ENCODE measurements at regions not wholly inside any gene's neighbourhood (a gene's known extent, or its start where the extent isn't known, plus 50 kb on each side); places are given as distances from the start of the nearest gene placed in this dataset.
"Not testable (repeated sequence)": the region's sequence is repeated elsewhere in the genome, so short reads cannot be mapped to it uniquely, and the experiment has no call there.

- DNase-seq; H3K27me3 ChIP-seq (ENCODE audit: insufficient read depth, low read depth, severe bottlenecking); H3K9me3 ChIP-seq (ENCODE audit: severe bottlenecking): not testable (repeated sequence)
Observed at GRCh38 chr3:125775606-125776294, 180.5 kb upstream of the OSBPL11 start.

GRCh38 chr3:125779276-125779675 is 184.0 kb upstream of the OSBPL11 start:
- not testable (repeated sequence) for H3K27ac ChIP-seq; H3K27me3 ChIP-seq (ENCODE audit: insufficient read depth, low read depth, severe bottlenecking); DNase-seq

More at GRCh38 chr3:125775606-125776294, 180.5 kb upstream of the OSBPL11 start:
- not testable (repeated sequence) for H3K36me3 ChIP-seq; H3K27ac ChIP-seq; H3K4me3 ChIP-seq (ENCODE audit: low read depth, low read length)

GRCh38 chr3:125779918-125780317 is 184.6 kb upstream of the OSBPL11 start:
- H3K36me3 ChIP-seq; H3K4me3 ChIP-seq (ENCODE audit: low read depth, low read length); H3K9me3 ChIP-seq (ENCODE audit: severe bottlenecking); H3K27me3 ChIP-seq (ENCODE audit: insufficient read depth, low read depth, severe bottlenecking); H3K27ac ChIP-seq; DNase-seq: not testable (repeated sequence)

More at GRCh38 chr3:125779276-125779675, 184.0 kb upstream of the OSBPL11 start:
- not testable (repeated sequence) for H3K4me3 ChIP-seq (ENCODE audit: low read depth, low read length); H3K9me3 ChIP-seq (ENCODE audit: severe bottlenecking); H3K36me3 ChIP-seq

- not testable (repeated sequence) for H3K36me3 ChIP-seq; H3K9me3 ChIP-seq (ENCODE audit: severe bottlenecking); H3K27me3 ChIP-seq (ENCODE audit: insufficient read depth, low read depth, severe bottlenecking); H3K4me3 ChIP-seq (ENCODE audit: low read depth, low read length); H3K27ac ChIP-seq; DNase-seq
Observed at GRCh38 chr3:125781678-125782077, 186.4 kb upstream of the OSBPL11 start.

- not testable (repeated sequence) for H3K4me3 ChIP-seq (ENCODE audit: low read depth, low read length); H3K27me3 ChIP-seq (ENCODE audit: insufficient read depth, low read depth, severe bottlenecking); H3K27ac ChIP-seq
Observed at GRCh38 chr3:125790312-125790711, 178.7 kb upstream of the ROPN1B start.

GRCh38 chr3:125791021-125791420 is 178.0 kb upstream of the ROPN1B start:
- H3K9me3 ChIP-seq (ENCODE audit: severe bottlenecking); H3K27me3 ChIP-seq (ENCODE audit: insufficient read depth, low read depth, severe bottlenecking); H3K4me3 ChIP-seq (ENCODE audit: low read depth, low read length); H3K27ac ChIP-seq; H3K36me3 ChIP-seq; DNase-seq: not testable (repeated sequence)

More at GRCh38 chr3:125790312-125790711, 178.7 kb upstream of the ROPN1B start:
- DNase-seq; H3K9me3 ChIP-seq (ENCODE audit: severe bottlenecking); H3K36me3 ChIP-seq: not testable (repeated sequence)

GRCh38 chr3:125810010-125810409 is 159.0 kb upstream of the ROPN1B start:
- not testable (repeated sequence) for DNase-seq; H3K36me3 ChIP-seq; H3K9me3 ChIP-seq (ENCODE audit: severe bottlenecking); H3K4me3 ChIP-seq (ENCODE audit: low read depth, low read length); H3K27me3 ChIP-seq (ENCODE audit: insufficient read depth, low read depth, severe bottlenecking); H3K27ac ChIP-seq

- DNase-seq; H3K4me3 ChIP-seq (ENCODE audit: low read depth, low read length); H3K36me3 ChIP-seq; H3K27me3 ChIP-seq (ENCODE audit: insufficient read depth, low read depth, severe bottlenecking); H3K27ac ChIP-seq; H3K9me3 ChIP-seq (ENCODE audit: severe bottlenecking): not testable (repeated sequence)
Observed at GRCh38 chr3:125822175-125822574, 146.8 kb upstream of the ROPN1B start.

- H3K36me3 ChIP-seq; DNase-seq; H3K27ac ChIP-seq; H3K27me3 ChIP-seq (ENCODE audit: insufficient read depth, low read depth, severe bottlenecking); H3K9me3 ChIP-seq (ENCODE audit: severe bottlenecking); H3K4me3 ChIP-seq (ENCODE audit: low read depth, low read length): not testable (repeated sequence)
Observed at GRCh38 chr3:125831005-125831750, 137.8 kb upstream of the ROPN1B start.

GRCh38 chr3:125835562-125835961 is 133.4 kb upstream of the ROPN1B start:
- not testable (repeated sequence) for DNase-seq; H3K27me3 ChIP-seq (ENCODE audit: insufficient read depth, low read depth, severe bottlenecking); H3K9me3 ChIP-seq (ENCODE audit: severe bottlenecking); H3K27ac ChIP-seq; H3K4me3 ChIP-seq (ENCODE audit: low read depth, low read length); H3K36me3 ChIP-seq

GRCh38 chr3:125836011-125836551 is 132.9 kb upstream of the ROPN1B start:
- not testable (repeated sequence) for H3K9me3 ChIP-seq (ENCODE audit: severe bottlenecking); H3K27ac ChIP-seq; H3K36me3 ChIP-seq; DNase-seq; H3K27me3 ChIP-seq (ENCODE audit: insufficient read depth, low read depth, severe bottlenecking); H3K4me3 ChIP-seq (ENCODE audit: low read depth, low read length)

GRCh38 chr3:125836786-125837185 is 132.2 kb upstream of the ROPN1B start:
- H3K27me3 ChIP-seq (ENCODE audit: insufficient read depth, low read depth, severe bottlenecking); H3K4me3 ChIP-seq (ENCODE audit: low read depth, low read length); DNase-seq; H3K36me3 ChIP-seq; H3K27ac ChIP-seq; H3K9me3 ChIP-seq (ENCODE audit: severe bottlenecking): not testable (repeated sequence)

- H3K36me3 ChIP-seq; H3K4me3 ChIP-seq (ENCODE audit: low read depth, low read length); H3K9me3 ChIP-seq (ENCODE audit: severe bottlenecking); H3K27ac ChIP-seq; H3K27me3 ChIP-seq (ENCODE audit: insufficient read depth, low read depth, severe bottlenecking); DNase-seq: not testable (repeated sequence)
Observed at GRCh38 chr3:125838857-125839256, 130.1 kb upstream of the ROPN1B start.

- not testable (repeated sequence) for H3K36me3 ChIP-seq; H3K27me3 ChIP-seq (ENCODE audit: insufficient read depth, low read depth, severe bottlenecking); H3K27ac ChIP-seq; H3K9me3 ChIP-seq (ENCODE audit: severe bottlenecking); H3K4me3 ChIP-seq (ENCODE audit: low read depth, low read length); DNase-seq
Observed at GRCh38 chr3:125840465-125840864, 128.5 kb upstream of the ROPN1B start.

GRCh38 chr3:125847966-125848365 is 121.0 kb upstream of the ROPN1B start:
- DNase-seq; H3K36me3 ChIP-seq; H3K27me3 ChIP-seq (ENCODE audit: insufficient read depth, low read depth, severe bottlenecking); H3K4me3 ChIP-seq (ENCODE audit: low read depth, low read length); H3K27ac ChIP-seq; H3K9me3 ChIP-seq (ENCODE audit: severe bottlenecking): not testable (repeated sequence)
